ENCODE measurements at regions not wholly inside any gene's neighbourhood (a gene's known extent, or its start where the extent isn't known, plus 50 kb on each side); places are given as distances from the start of the nearest gene placed in this dataset.

DNA sequence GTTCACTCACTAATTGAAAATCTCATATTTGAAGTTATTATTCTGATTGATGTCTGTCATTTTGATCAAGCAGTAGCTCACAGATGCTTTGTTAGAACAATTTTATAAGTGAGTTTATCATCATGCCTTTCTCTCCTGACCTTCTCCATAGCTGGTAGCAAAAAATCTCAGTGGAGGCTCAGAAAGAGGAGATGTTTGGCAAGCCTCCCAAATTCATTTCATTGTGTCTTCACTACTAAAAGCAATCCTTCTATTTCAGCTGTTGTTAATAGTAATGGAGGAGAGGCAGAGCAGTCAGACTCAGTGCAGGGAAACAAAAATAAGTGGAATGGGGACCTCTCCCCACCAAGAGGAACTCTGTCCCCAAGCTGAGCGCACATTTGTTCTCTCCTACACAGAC lies 2127.8 kb upstream of the CELF4 start:
- TF ChIP-seq, protein P1, sequence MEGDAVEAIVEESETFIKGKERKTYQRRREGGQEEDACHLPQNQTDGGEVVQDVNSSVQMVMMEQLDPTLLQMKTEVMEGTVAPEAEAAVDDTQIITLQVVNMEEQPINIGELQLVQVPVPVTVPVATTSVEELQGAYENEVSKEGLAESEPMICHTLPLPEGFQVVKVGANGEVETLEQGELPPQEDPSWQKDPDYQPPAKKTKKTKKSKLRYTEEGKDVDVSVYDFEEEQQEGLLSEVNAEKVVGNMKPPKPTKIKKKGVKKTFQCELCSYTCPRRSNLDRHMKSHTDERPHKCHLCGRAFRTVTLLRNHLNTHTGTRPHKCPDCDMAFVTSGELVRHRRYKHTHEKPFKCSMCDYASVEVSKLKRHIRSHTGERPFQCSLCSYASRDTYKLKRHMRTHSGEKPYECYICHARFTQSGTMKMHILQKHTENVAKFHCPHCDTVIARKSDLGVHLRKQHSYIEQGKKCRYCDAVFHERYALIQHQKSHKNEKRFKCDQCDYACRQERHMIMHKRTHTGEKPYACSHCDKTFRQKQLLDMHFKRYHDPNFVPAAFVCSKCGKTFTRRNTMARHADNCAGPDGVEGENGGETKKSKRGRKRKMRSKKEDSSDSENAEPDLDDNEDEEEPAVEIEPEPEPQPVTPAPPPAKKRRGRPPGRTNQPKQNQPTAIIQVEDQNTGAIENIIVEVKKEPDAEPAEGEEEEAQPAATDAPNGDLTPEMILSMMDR (IDR thresholded peaks at IDR 0.05), result no peak
- no peak for TF ChIP-seq POLR2A (IDR thresholded peaks at IDR 0.05)
